B cell (primary cell): ENCODE measurements at regions not wholly inside any gene's neighbourhood (a gene's known extent, or its start where the extent isn't known, plus 50 kb on each side); places are given as distances from the start of the nearest gene placed in this dataset.

ENCODE experiments used
- ATAC-seq: fragments of 200-7000 bp; cut with Tn5 transposase; one replicate; pipeline ENCODE4 v1.10.0; 2021; ENCODE audit warnings: low read depth, mild to moderate bottlenecking, moderate number of reproducible peaks, moderate library complexity
- CTCF ChIA-PET: fragments of 350-600 bp; sonication (Branson Sonifier 250); formaldehyde crosslinking; loops from one replicate; lab custom pipeline; 2021; ENCODE audit warnings: antibody characterized with exemption, inconsistent platforms; lab: Charles Lee
- POLR2A ChIA-PET: fragments of 350-600 bp; sonication (Branson Sonifier 250); formaldehyde crosslinking; loops from one replicate; lab custom pipeline; 2021; ENCODE audit warnings: antibody characterized with exemption; lab: Charles Lee
- DNase-seq: peaks from one replicate; pipeline ENCODE4 v3.0.0; 2013
- H2AFZ ChIP-seq: 2 replicates; pipeline ENCODE4 v1.6.1; 2012; ENCODE audit warnings: mild to moderate bottlenecking, low read depth, low read length; ENCODE audit not compliant: insufficient read depth, poor library complexity, severe bottlenecking
- H3K27ac ChIP-seq, 2 donors: 1 replicate in 1 of 2; 2 replicates in 1 of 2; pipeline ENCODE4 v1.5.1; 2012 to 2013; ENCODE audit warnings: low read length in 2 of 2, mild to moderate bottlenecking in 2 of 2, moderate library complexity in 1 of 2
- H3K27me3 ChIP-seq, 4 experiments: fragments of 200-600 bp in 1 of 4; sonication (generic) in 1 of 4; replicated peaks in 1 of 4; 1 replicate in 2 of 4; 2 replicates in 2 of 4; pipeline versions ENCODE4 v1.6.1 to v1.7.0; 2013 to 2016; ENCODE audit warnings: low read length in 3 of 4, mild to moderate bottlenecking in 2 of 4, mixed read lengths in 1 of 4, moderate library complexity in 1 of 4; ENCODE audit not compliant: insufficient read depth in 4 of 4, control insufficient read depth in 3 of 4; ENCODE audit errors: control extremely low read depth in 1 of 4
- H3K36me3 ChIP-seq, 2 experiments: replicated peaks in 1 of 2; 1 replicate in 1 of 2; 2 replicates in 1 of 2; pipeline versions ENCODE4 v1.6.1 to v1.7.1; 2013; ENCODE audit warnings: low read length in 1 of 2; ENCODE audit not compliant: insufficient read depth in 2 of 2, control insufficient read depth in 1 of 2; ENCODE audit errors: control extremely low read depth in 1 of 2, extremely low read depth in 1 of 2
- H3K4me1 ChIP-seq, 2 donors: fragments of 200-600 bp in 1 of 2; sonication (generic) in 1 of 2; 1 replicate in 1 of 2; 2 replicates in 1 of 2; pipeline versions ENCODE4 v1.5.1 to v1.6.1; 2013 to 2017; ENCODE audit warnings: low read length in 2 of 2; ENCODE audit not compliant: control insufficient read depth in 2 of 2, insufficient read depth in 2 of 2
- H3K4me2 ChIP-seq: replicated peaks from 2 replicates; pipeline ENCODE3; 2012; ENCODE audit warnings: mild to moderate bottlenecking, low read depth, low read length; ENCODE audit not compliant: poor library complexity, severe bottlenecking
- H3K4me3 ChIP-seq, 5 experiments: fragments of 200-600 bp in 1 of 5; sonication (generic) in 1 of 5; 1 replicate in 3 of 5; 2 replicates in 2 of 5; pipeline versions ENCODE4 v1.5.1 to v1.7.0; 2011 to 2016; ENCODE audit warnings: low read length in 4 of 5, mild to moderate bottlenecking in 4 of 5, low read depth in 2 of 5, control low read depth in 1 of 5, moderate library complexity in 1 of 5; ENCODE audit not compliant: insufficient read depth in 1 of 5; ENCODE audit errors: control extremely low read depth in 1 of 5, extremely low read depth in 1 of 5
- H3K79me2 ChIP-seq: fragments of 200-600 bp; sonication (generic); one replicate; pipeline ENCODE4 v1.6.0; 2016; ENCODE audit warnings: low read length; ENCODE audit not compliant: control insufficient read depth, insufficient read depth
- H3K9ac ChIP-seq: fragments of 200-600 bp; sonication (generic); 2 replicates; pipeline ENCODE4 v1.6.1; 2017; ENCODE audit warnings: mild to moderate bottlenecking, low read length, moderate library complexity
- H3K9me3 ChIP-seq, 3 donors: one replicate each; pipeline versions ENCODE4 v1.6.1 to v1.7.1; 2013; ENCODE audit warnings: low read length in 2 of 3; ENCODE audit not compliant: control insufficient read depth in 2 of 3, insufficient read depth in 1 of 3; ENCODE audit errors: control extremely low read depth in 1 of 3
- H4K20me1 ChIP-seq: 2 replicates; pipeline ENCODE4 v1.6.0; 2012; ENCODE audit warnings: mild to moderate bottlenecking, low read length; ENCODE audit not compliant: insufficient read depth, control insufficient read depth, poor library complexity, severe bottlenecking
- H3K27ac Mint-ChIP-seq: one replicate; pipeline ENCODE4 v1.8.0; 2021; ENCODE audit warnings: mixed read lengths
- H3K27me3 Mint-ChIP-seq: one replicate; pipeline ENCODE4 v1.8.0; 2021; ENCODE audit warnings: mixed read lengths
- H3K4me1 Mint-ChIP-seq: one replicate; pipeline ENCODE4 v1.8.0; 2021; ENCODE audit warnings: mixed read lengths
- H3K4me3 Mint-ChIP-seq: one replicate; pipeline ENCODE4 v1.8.0; 2021; ENCODE audit warnings: mixed read lengths
- H3K9me3 Mint-ChIP-seq: one replicate; pipeline ENCODE4 v1.8.0; 2022; ENCODE audit warnings: mixed read lengths; ENCODE audit not compliant: insufficient read depth
- EZH2 ChIP-seq: IDR thresholded peaks from 2 replicates; pipeline ENCODE4 v1.6.1; 2012; ENCODE audit warnings: borderline replicate concordance, low read depth, mild to moderate bottlenecking, moderate library complexity, low read length; ENCODE audit not compliant: insufficient read depth, poor library complexity, severe bottlenecking
- WGBS: methylation state at CpG from one replicate; pipeline ENCODE4 v1.1.5; 2013; ENCODE audit warnings: missing lambda C conversion rate; ENCODE audit not compliant: insufficient coverage; 5-methylcytosine and 5-hydroxymethylcytosine counted together
- intact Hi-C: fragments of 100-400 bp; cut with micrococcal nuclease; formaldehyde crosslinking; loops from one replicate; pipeline ENCODE4 v1.10.0; 2022
- TF ChIP-seq, protein P1 (sequence below): fragments of 200-600 bp; IDR thresholded peaks from one replicate; pipeline ENCODE4 v1.8.0; 2022; ENCODE audit warnings: antibody characterized with exemption, mild to moderate bottlenecking

DNA sequence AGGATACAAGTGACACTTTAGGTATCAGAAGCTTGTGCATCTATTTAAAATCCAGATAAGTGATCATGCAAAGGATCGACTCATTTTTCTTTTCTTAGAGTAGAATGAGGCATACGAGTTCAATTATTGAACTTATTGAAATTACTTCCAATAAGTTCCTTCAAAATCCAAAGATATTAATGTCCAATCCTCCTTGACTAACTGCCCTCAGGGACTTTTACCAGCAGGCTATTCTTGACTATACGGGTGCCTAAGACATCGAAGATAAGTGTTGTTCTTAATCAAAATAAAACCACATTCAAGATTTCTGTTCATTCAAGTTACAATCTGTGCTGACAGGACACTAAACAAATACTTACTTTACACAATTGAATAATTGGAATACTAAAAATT lies 74.5 kb upstream of the SP4 start:
- H3K9me3 Mint-ChIP-seq, result no peaks in the 10 kb centered on the region
- ChIA-PET CTCF (interaction anchor here (0.7 to 2.1 kb wide), 5 partner anchors 73 to 99 kb away, joined by 3 to 15 read pairs (median 3); no protein-coding TSS in a partner anchor), POLR2A (interaction anchor here (1.0 to 1.5 kb wide), 3 partner anchors 14 to 593 kb away, joined by 3 to 18 read pairs (median 4); partner anchors contain the start of genes CDCA7L and SP4)
- peak overlapping the region; percentile 79 for H3K4me2 ChIP-seq
- no peak overlapping the region for H2AFZ ChIP-seq
- intact Hi-C loops, result loop anchor here (1.0 to 10.0 kb wide), 8 partner anchors 36 to 1751 kb away; partner anchors contain the start of genes HYCC1, KLHL7 and MACC1
- H3K9me3 ChIP-seq, result peaks cover 0 to 3% (median 0%) of the 10 kb centered on the region in 3 donors
- H3K9ac ChIP-seq, result no peak overlapping the region
- ATAC-seq (no peak), DNase-seq (no peak)
- H3K79me2 ChIP-seq, result peaks cover 7% of the 10 kb centered on the region
- no peaks in the 10 kb centered on the region for H3K36me3 ChIP-seq
- peaks cover 53 to 66% of the 10 kb centered on the region in 2 donors for H3K4me1 ChIP-seq
- H3K27ac Mint-ChIP-seq, result peak overlapping the region; percentile 92
- no peaks in the 10 kb centered on the region for H4K20me1 ChIP-seq
- no CpG with 5 or more reads among the region's 4 CpGs for WGBS
- peak overlapping the region; percentile 82 for H3K4me3 Mint-ChIP-seq
- TF ChIP-seq EZH2, result no peak
- TF ChIP-seq, protein P1, sequence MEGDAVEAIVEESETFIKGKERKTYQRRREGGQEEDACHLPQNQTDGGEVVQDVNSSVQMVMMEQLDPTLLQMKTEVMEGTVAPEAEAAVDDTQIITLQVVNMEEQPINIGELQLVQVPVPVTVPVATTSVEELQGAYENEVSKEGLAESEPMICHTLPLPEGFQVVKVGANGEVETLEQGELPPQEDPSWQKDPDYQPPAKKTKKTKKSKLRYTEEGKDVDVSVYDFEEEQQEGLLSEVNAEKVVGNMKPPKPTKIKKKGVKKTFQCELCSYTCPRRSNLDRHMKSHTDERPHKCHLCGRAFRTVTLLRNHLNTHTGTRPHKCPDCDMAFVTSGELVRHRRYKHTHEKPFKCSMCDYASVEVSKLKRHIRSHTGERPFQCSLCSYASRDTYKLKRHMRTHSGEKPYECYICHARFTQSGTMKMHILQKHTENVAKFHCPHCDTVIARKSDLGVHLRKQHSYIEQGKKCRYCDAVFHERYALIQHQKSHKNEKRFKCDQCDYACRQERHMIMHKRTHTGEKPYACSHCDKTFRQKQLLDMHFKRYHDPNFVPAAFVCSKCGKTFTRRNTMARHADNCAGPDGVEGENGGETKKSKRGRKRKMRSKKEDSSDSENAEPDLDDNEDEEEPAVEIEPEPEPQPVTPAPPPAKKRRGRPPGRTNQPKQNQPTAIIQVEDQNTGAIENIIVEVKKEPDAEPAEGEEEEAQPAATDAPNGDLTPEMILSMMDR, result no peak
- peak overlapping the region in 1 of 5 experiments; percentile 46 for H3K4me3 ChIP-seq
- no peaks in the 10 kb centered on the region for H3K27me3 Mint-ChIP-seq
- peaks cover 58% of the 10 kb centered on the region for H3K4me1 Mint-ChIP-seq
- no peaks in the 10 kb centered on the region for H3K27me3 ChIP-seq
- peak overlapping the region; percentile 79 for H3K27ac ChIP-seq

DNA sequence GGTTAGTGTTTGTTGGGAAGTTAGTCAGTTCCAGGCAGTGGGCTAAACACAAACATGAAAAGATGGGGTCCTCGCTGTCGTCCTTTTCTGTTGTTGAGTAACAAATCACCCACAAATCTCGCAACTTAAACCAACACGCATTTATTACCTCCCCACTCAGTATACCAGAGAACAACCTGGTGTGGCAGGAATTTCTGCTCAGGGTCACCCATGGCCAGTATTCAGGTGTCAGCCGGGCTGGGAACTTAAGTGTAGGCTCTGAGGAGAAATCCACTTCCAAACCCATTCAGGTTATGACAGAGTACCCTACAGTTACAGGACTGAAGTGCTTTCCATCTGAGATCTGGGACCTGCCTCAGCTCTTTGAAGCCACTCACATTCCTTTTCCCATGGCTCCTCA lies 73.6 kb upstream of the SP4 start:
- Mint-ChIP-seq H3K4me3 (peak overlapping the region; percentile 52), H3K27ac (peak overlapping the region; percentile 92)

More for the DNA sequence above, 73.6 kb upstream of the SP4 start:
- TF ChIP-seq, protein P1, result no peak
- no peak for TF ChIP-seq EZH2
- Histone ChIP-seq H3K27ac (peak overlapping the region; percentile 79), H3K36me3 (no peaks in the 10 kb centered on the region), H3K9me3 (peaks cover 0 to 3% (median 0%) of the 10 kb centered on the region in 3 donors), H3K79me2 (peaks cover 7% of the 10 kb centered on the region), H3K4me2 (peak overlapping the region; percentile 79), H3K4me1 (peaks cover 58 to 71% of the 10 kb centered on the region in 2 donors), H3K9ac (peak overlapping the region; percentile 8), H3K4me3 (peak overlapping the region in 1 of 5 experiments; percentile 50), H4K20me1 (no peaks in the 10 kb centered on the region), H3K27me3 (no peaks in the 10 kb centered on the region), H2AFZ (peak overlapping the region; percentile 40)
- 100% methylated on average over 3 of the region's 5 CpGs for WGBS
- intact Hi-C loops, result loop anchor here (2.0 to 10.0 kb wide), 6 partner anchors 37 to 1751 kb away; partner anchors contain the start of genes HYCC1, KLHL7 and MACC1
- POLR2A ChIA-PET, result no interaction called here
- no peaks in the 10 kb centered on the region for H3K9me3 Mint-ChIP-seq
- H3K27me3 Mint-ChIP-seq, result no peaks in the 10 kb centered on the region
- H3K4me1 Mint-ChIP-seq, result peaks cover 66% of the 10 kb centered on the region
- CTCF ChIA-PET, result interaction anchor here (1.7 to 2.1 kb wide), 2 partner anchors 72 to 92 kb away, joined by 4 to 13 read pairs; no protein-coding TSS in a partner anchor
- DNase-seq, result no peak
- ATAC-seq, result no peak
